ENCODE measurements at regions not wholly inside any gene's neighbourhood (a gene's known extent, or its start where the extent isn't known, plus 50 kb on each side); places are given as distances from the start of the nearest gene placed in this dataset.

GRCh38 chr12:77777274-77777673 lies 53.4 kb upstream of the NAV3 start:
- DNase-seq (ENCODE audit: low spot score) = no peak

GRCh38 chr12:77774761-77775160 lies 55.9 kb upstream of the NAV3 start:
- DNase-seq (ENCODE audit: low spot score) = no peak

- no peak for DNase-seq (ENCODE audit: low spot score)
These were observed 57.9 kb upstream of the NAV3 start for GRCh38 chr12:77772676-77773298.

GRCh38 chr12:77768558-77768957 lies 62.1 kb upstream of the NAV3 start:
- DNase-seq (ENCODE audit: low spot score) = no peak

GRCh38 chr12:77767756-77768343 lies 62.8 kb upstream of the NAV3 start:
- no peak for DNase-seq (ENCODE audit: low spot score)

GRCh38 chr12:77767335-77767734 lies 63.4 kb upstream of the NAV3 start:
- no peak for DNase-seq (ENCODE audit: low spot score)

- no peak for DNase-seq (ENCODE audit: low spot score)
These were observed 64.5 kb upstream of the NAV3 start for GRCh38 chr12:77766224-77766623.

- no peak for DNase-seq (ENCODE audit: low spot score)
These were observed 69.4 kb upstream of the NAV3 start for GRCh38 chr12:77761286-77761685.

GRCh38 chr12:77760271-77761025 lies 70.2 kb upstream of the NAV3 start:
- DNase-seq (ENCODE audit: low spot score) = no peak

GRCh38 chr12:77754086-77754485 lies 76.6 kb upstream of the NAV3 start:
- DNase-seq (ENCODE audit: low spot score) = no peak

- DNase-seq (ENCODE audit: low spot score) = no peak
These were observed 78.8 kb upstream of the NAV3 start for GRCh38 chr12:77751939-77752338.

- DNase-seq (ENCODE audit: low spot score) = no peak
These were observed 84.6 kb upstream of the NAV3 start for GRCh38 chr12:77746096-77746495.

- DNase-seq (ENCODE audit: low spot score) = no peak
These were observed 85.1 kb upstream of the NAV3 start for GRCh38 chr12:77745624-77746023.

GRCh38 chr12:77742631-77743030 lies 88.1 kb upstream of the NAV3 start:
- no peak for DNase-seq (ENCODE audit: low spot score)

- DNase-seq (ENCODE audit: low spot score) = no peak
These were observed 88.6 kb upstream of the NAV3 start for GRCh38 chr12:77741974-77742517.

GRCh38 chr12:77736219-77736965 lies 94.3 kb upstream of the NAV3 start:
- DNase-seq (ENCODE audit: low spot score) = no peak

GRCh38 chr12:77734214-77734883 lies 96.3 kb upstream of the NAV3 start:
- DNase-seq (ENCODE audit: low spot score) = no peak

GRCh38 chr12:77728018-77728417 lies 102.7 kb upstream of the NAV3 start:
- DNase-seq (ENCODE audit: low spot score) = no peak

GRCh38 chr12:77727442-77728001 lies 103.2 kb upstream of the NAV3 start:
- DNase-seq (ENCODE audit: low spot score) = no peak

- DNase-seq (ENCODE audit: low spot score) = no peak
These were observed 105.1 kb upstream of the NAV3 start for GRCh38 chr12:77725611-77726010.

GRCh38 chr12:77724367-77724957 lies 106.2 kb upstream of the NAV3 start:
- DNase-seq (ENCODE audit: low spot score) = no peak

Measured in putamen (tissue), 1 donor.